ENCODE measurements at regions not wholly inside any gene's neighbourhood (a gene's known extent, or its start where the extent isn't known, plus 50 kb on each side); places are given as distances from the start of the nearest gene placed in this dataset.

DNA sequence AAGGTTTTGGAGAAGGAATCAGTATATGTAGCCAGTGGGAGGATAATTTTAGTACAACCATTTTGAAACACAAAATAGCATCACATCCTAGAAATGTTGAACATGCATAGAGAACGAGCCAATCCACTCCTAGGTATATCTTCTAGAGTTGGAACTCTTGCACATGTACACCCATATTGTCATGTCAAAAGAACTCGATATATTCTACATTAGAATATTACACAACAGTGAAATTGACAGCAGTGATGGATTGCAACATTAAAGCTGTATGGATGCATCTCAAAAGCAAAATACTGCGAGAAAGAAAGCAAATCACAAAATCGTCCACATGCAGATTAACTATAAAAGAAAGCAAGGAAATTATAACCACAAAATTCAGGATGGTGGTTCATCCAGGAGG is 159.3 kb upstream of the NEBL start:
- H4K20me1 ChIP-seq (ENCODE audit: insufficient read depth, low read length) = no peaks in the 10 kb centered on the region
- H3K27me3 ChIP-seq (ENCODE audit: low read depth, low read length) = no peaks in the 10 kb centered on the region
- no peaks in the 10 kb centered on the region for H3K36me3 ChIP-seq (replicated peaks; ENCODE audit: low read depth, low read length)
- H3K4me2 ChIP-seq (ENCODE audit: low read length) = no peak overlapping the region
- H3K4me1 ChIP-seq (ENCODE audit: low read length) = no peaks in the 10 kb centered on the region
- no peak overlapping the region for H3K4me3 ChIP-seq (ENCODE audit: low read length)
- no peak overlapping the region for H2AFZ ChIP-seq (ENCODE audit: low read depth, low read length)
- H3K27ac ChIP-seq (ENCODE audit: low read length) = no peak overlapping the region
- H3K79me2 ChIP-seq (ENCODE audit: low read length) = no peaks in the 10 kb centered on the region
- no peak overlapping the region for H3K9ac ChIP-seq (ENCODE audit: low read length)
- no peak for TF ChIP-seq EZH2phosphoT487 (IDR thresholded peaks at IDR 0.05; ENCODE audit: low read depth)
- TF ChIP-seq, protein P1, sequence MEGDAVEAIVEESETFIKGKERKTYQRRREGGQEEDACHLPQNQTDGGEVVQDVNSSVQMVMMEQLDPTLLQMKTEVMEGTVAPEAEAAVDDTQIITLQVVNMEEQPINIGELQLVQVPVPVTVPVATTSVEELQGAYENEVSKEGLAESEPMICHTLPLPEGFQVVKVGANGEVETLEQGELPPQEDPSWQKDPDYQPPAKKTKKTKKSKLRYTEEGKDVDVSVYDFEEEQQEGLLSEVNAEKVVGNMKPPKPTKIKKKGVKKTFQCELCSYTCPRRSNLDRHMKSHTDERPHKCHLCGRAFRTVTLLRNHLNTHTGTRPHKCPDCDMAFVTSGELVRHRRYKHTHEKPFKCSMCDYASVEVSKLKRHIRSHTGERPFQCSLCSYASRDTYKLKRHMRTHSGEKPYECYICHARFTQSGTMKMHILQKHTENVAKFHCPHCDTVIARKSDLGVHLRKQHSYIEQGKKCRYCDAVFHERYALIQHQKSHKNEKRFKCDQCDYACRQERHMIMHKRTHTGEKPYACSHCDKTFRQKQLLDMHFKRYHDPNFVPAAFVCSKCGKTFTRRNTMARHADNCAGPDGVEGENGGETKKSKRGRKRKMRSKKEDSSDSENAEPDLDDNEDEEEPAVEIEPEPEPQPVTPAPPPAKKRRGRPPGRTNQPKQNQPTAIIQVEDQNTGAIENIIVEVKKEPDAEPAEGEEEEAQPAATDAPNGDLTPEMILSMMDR (IDR thresholded peaks at IDR 0.05; ENCODE audit: low read depth, low read length) = no peak
- no peaks in the 10 kb centered on the region for H3K9me3 ChIP-seq (ENCODE audit: insufficient read depth, low read length)

DNA sequence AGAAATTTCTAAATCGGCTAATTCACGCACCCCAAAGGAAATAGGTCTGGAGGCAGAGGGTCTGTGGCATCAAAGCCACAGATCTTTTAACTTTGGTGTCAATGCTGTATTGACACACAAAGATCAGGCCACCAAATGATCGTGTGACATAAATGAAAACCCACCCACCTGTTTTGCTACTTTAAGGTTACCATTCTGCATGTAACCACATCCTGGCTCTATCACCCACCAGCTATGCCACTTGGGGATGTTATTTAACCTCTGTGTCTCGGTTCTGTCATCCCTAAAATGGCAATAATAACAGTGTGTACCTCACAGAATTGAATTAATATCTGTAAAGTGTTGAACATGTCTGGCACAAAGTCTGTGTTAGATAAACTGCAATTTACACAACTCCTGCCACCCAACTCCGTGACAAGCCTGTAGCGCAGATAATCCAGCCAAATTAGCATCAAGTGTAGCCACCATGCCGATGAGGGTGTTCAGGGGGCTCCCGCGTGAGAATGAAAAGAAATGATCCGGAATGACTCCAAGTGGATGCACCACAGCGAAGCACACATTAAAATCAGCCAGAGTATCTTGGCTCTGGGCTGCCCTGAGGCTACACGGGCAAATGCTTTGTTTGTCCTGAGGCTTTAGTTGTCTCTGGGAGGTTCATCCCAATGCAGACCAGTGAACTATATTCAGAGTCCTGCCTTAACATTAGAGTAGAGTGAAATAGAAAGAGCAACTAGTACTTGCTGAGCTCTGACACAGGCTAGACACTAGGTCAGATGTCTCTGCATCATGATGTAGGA is 158.4 kb upstream of the NEBL start:
- Histone ChIP-seq H2AFZ (ENCODE audit: low read depth, low read length) (no peak overlapping the region), H3K9me3 (ENCODE audit: insufficient read depth, low read length) (no peaks in the 10 kb centered on the region), H3K4me2 (ENCODE audit: low read length) (no peak overlapping the region), H3K4me3 (ENCODE audit: low read length) (no peak overlapping the region), H3K36me3 (replicated peaks; ENCODE audit: low read depth, low read length) (no peaks in the 10 kb centered on the region), H4K20me1 (ENCODE audit: insufficient read depth, low read length) (no peaks in the 10 kb centered on the region), H3K9ac (ENCODE audit: low read length) (no peak overlapping the region), H3K27ac (ENCODE audit: low read length) (no peak overlapping the region), H3K27me3 (ENCODE audit: low read depth, low read length) (no peaks in the 10 kb centered on the region), H3K4me1 (ENCODE audit: low read length) (no peaks in the 10 kb centered on the region), H3K79me2 (ENCODE audit: low read length) (no peaks in the 10 kb centered on the region)
- TF ChIP-seq EZH2phosphoT487 (IDR thresholded peaks at IDR 0.05; ENCODE audit: low read depth) = no peak
- TF ChIP-seq, protein P1 (IDR thresholded peaks at IDR 0.05; ENCODE audit: low read depth, low read length) = no peak

- no peak overlapping the region for H3K4me3 ChIP-seq (ENCODE audit: low read length)
Observed at GRCh38 chr10:21053953-21054690, 157.0 kb upstream of the NEBL start.

GRCh38 chr10:21052709-21053104 is 155.6 kb upstream of the NEBL start:
- no peak overlapping the region for H3K4me2 ChIP-seq (ENCODE audit: low read length)
- TF ChIP-seq, protein P1 (IDR thresholded peaks at IDR 0.05; ENCODE audit: low read depth, low read length) = no peak
- no peak for TF ChIP-seq EZH2phosphoT487 (IDR thresholded peaks at IDR 0.05; ENCODE audit: low read depth)
- H3K4me1 ChIP-seq (ENCODE audit: low read length) = no peaks in the 10 kb centered on the region
- no peak overlapping the region for H3K4me3 ChIP-seq (ENCODE audit: low read length)
- H4K20me1 ChIP-seq (ENCODE audit: insufficient read depth, low read length) = no peaks in the 10 kb centered on the region
- H3K79me2 ChIP-seq (ENCODE audit: low read length) = no peaks in the 10 kb centered on the region
- no peak overlapping the region for H3K9ac ChIP-seq (ENCODE audit: low read length)
- no peak overlapping the region for H3K27ac ChIP-seq (ENCODE audit: low read length)
- no peak overlapping the region for H2AFZ ChIP-seq (ENCODE audit: low read depth, low read length)
- H3K36me3 ChIP-seq (replicated peaks; ENCODE audit: low read depth, low read length) = no peaks in the 10 kb centered on the region
- no peaks in the 10 kb centered on the region for H3K27me3 ChIP-seq (ENCODE audit: low read depth, low read length)
- H3K9me3 ChIP-seq (ENCODE audit: insufficient read depth, low read length) = no peaks in the 10 kb centered on the region

More at GRCh38 chr10:21053953-21054690, 157.0 kb upstream of the NEBL start:
- Histone ChIP-seq H3K4me2 (ENCODE audit: low read length) (no peak overlapping the region), H3K9ac (ENCODE audit: low read length) (no peak overlapping the region), H3K27ac (ENCODE audit: low read length) (no peak overlapping the region), H3K4me1 (ENCODE audit: low read length) (no peaks in the 10 kb centered on the region), H3K79me2 (ENCODE audit: low read length) (no peaks in the 10 kb centered on the region), H3K9me3 (ENCODE audit: insufficient read depth, low read length) (no peaks in the 10 kb centered on the region), H3K27me3 (ENCODE audit: low read depth, low read length) (no peaks in the 10 kb centered on the region), H3K36me3 (replicated peaks; ENCODE audit: low read depth, low read length) (no peaks in the 10 kb centered on the region), H4K20me1 (ENCODE audit: insufficient read depth, low read length) (no peaks in the 10 kb centered on the region), H2AFZ (ENCODE audit: low read depth, low read length) (no peak overlapping the region)
- TF ChIP-seq EZH2phosphoT487 (IDR thresholded peaks at IDR 0.05; ENCODE audit: low read depth) = no peak
- TF ChIP-seq, protein P1 (IDR thresholded peaks at IDR 0.05; ENCODE audit: low read depth, low read length) = no peak

All from OCI-LY3 (cell line).